ENCODE measurements at regions not wholly inside any gene's neighbourhood (a gene's known extent, or its start where the extent isn't known, plus 50 kb on each side); places are given as distances from the start of the nearest gene placed in this dataset.
"Not testable (repeated sequence)": the region's sequence is repeated elsewhere in the genome, so short reads cannot be mapped to it uniquely, and the experiment has no call there.

GRCh38 chr2:111344590-111344989 is 223.9 kb downstream of the BCL2L11 start:
- not testable (repeated sequence) for H3K4me3 ChIP-seq (ENCODE audit: low read depth, low read length); DNase-seq (ENCODE audit: low read depth)

- H3K4me3 ChIP-seq (ENCODE audit: low read depth, low read length); DNase-seq (ENCODE audit: low read depth): not testable (repeated sequence)
Observed at GRCh38 chr2:111345439-111345838, 224.7 kb downstream of the BCL2L11 start.

GRCh38 chr2:111346018-111346930 is 225.6 kb downstream of the BCL2L11 start:
- H3K4me3 ChIP-seq (ENCODE audit: low read depth, low read length); DNase-seq (ENCODE audit: low read depth): not testable (repeated sequence)

- not testable (repeated sequence) for DNase-seq (ENCODE audit: low read depth)
Observed at GRCh38 chr2:111347695-111348094, 227.0 kb downstream of the BCL2L11 start.

GRCh38 chr2:111348316-111348715 is 227.6 kb downstream of the BCL2L11 start:
- not testable (repeated sequence) for DNase-seq (ENCODE audit: low read depth); H3K4me3 ChIP-seq (ENCODE audit: low read depth, low read length)

More at GRCh38 chr2:111347695-111348094, 227.0 kb downstream of the BCL2L11 start:
- not testable (repeated sequence) for H3K4me3 ChIP-seq (ENCODE audit: low read depth, low read length)

- not testable (repeated sequence) for DNase-seq (ENCODE audit: low read depth)
Observed at GRCh38 chr2:111355022-111355817, 234.5 kb downstream of the BCL2L11 start.

GRCh38 chr2:111355823-111356511 is 235.3 kb downstream of the BCL2L11 start:
- DNase-seq (ENCODE audit: low read depth); H3K4me3 ChIP-seq (ENCODE audit: low read depth, low read length): not testable (repeated sequence)

More at GRCh38 chr2:111355022-111355817, 234.5 kb downstream of the BCL2L11 start:
- not testable (repeated sequence) for H3K4me3 ChIP-seq (ENCODE audit: low read depth, low read length)

- not testable (repeated sequence) for DNase-seq (ENCODE audit: low read depth); H3K4me3 ChIP-seq (ENCODE audit: low read depth, low read length)
Observed at GRCh38 chr2:111356512-111357031, 235.9 kb downstream of the BCL2L11 start.

- not testable (repeated sequence) for H3K4me3 ChIP-seq (ENCODE audit: low read depth, low read length); DNase-seq (ENCODE audit: low read depth)
Observed at GRCh38 chr2:111365986-111366640, 245.4 kb downstream of the BCL2L11 start.

GRCh38 chr2:111366641-111367029 is 245.9 kb downstream of the BCL2L11 start:
- H3K4me3 ChIP-seq (ENCODE audit: low read depth, low read length); DNase-seq (ENCODE audit: low read depth): not testable (repeated sequence)

GRCh38 chr2:111367080-111367479 is 246.4 kb downstream of the BCL2L11 start:
- DNase-seq (ENCODE audit: low read depth); H3K4me3 ChIP-seq (ENCODE audit: low read depth, low read length): not testable (repeated sequence)

GRCh38 chr2:111367871-111368270 is 247.2 kb downstream of the BCL2L11 start:
- not testable (repeated sequence) for H3K4me3 ChIP-seq (ENCODE audit: low read depth, low read length); DNase-seq (ENCODE audit: low read depth)

- DNase-seq (ENCODE audit: low read depth); H3K4me3 ChIP-seq (ENCODE audit: low read depth, low read length): not testable (repeated sequence)
Observed at GRCh38 chr2:111368288-111368687, 247.6 kb downstream of the BCL2L11 start.

GRCh38 chr2:111373060-111373459 is 252.3 kb downstream of the BCL2L11 start:
- DNase-seq (ENCODE audit: low read depth); H3K4me3 ChIP-seq (ENCODE audit: low read depth, low read length): not testable (repeated sequence)

- H3K4me3 ChIP-seq (ENCODE audit: low read depth, low read length); DNase-seq (ENCODE audit: low read depth): not testable (repeated sequence)
Observed at GRCh38 chr2:111373989-111374388, 253.3 kb downstream of the BCL2L11 start.

- not testable (repeated sequence) for H3K4me3 ChIP-seq (ENCODE audit: low read depth, low read length); DNase-seq (ENCODE audit: low read depth)
Observed at GRCh38 chr2:111374734-111375133, 254.0 kb downstream of the BCL2L11 start.

GRCh38 chr2:111375320-111375883 is 254.7 kb downstream of the BCL2L11 start:
- not testable (repeated sequence) for H3K4me3 ChIP-seq (ENCODE audit: low read depth, low read length); DNase-seq (ENCODE audit: low read depth)

Data from GM12864 (cell line).